ENCODE measurements at regions not wholly inside any gene's neighbourhood (a gene's known extent, or its start where the extent isn't known, plus 50 kb on each side); places are given as distances from the start of the nearest gene placed in this dataset.
"Not testable (repeated sequence)": the region's sequence is repeated elsewhere in the genome, so short reads cannot be mapped to it uniquely, and the experiment has no call there.

DNA sequence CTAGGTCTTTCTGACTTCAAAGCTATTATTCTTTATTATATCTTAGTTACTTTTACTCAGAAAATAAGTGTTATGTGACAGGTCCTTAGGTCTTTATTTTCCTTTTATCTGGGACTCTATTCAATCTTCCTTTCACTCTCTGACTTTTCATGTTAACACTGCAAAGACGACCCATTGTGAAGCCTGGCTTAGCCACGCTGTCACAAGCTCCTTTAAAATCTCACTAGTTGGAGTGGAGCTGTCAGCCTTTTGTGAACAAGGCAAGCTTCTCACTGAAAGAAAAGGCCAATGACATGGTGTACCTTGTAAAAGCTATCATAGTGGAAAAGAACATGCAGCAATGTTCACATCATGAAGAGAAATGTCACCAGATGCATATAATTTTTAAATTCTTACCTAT lies 1130.7 kb upstream of the FAM98A start:
- no peaks in the 10 kb centered on the region for H3K4me1 ChIP-seq
- no peaks in the 10 kb centered on the region for H3K27me3 ChIP-seq
- no peak for DNase-seq
- no peaks in the 10 kb centered on the region for H3K36me3 ChIP-seq
- no peak overlapping the region for H3K27ac ChIP-seq
- H3K9me3 ChIP-seq = no peaks in the 10 kb centered on the region
- no peak overlapping the region for H3K4me3 ChIP-seq
- TF ChIP-seq, protein P1, sequence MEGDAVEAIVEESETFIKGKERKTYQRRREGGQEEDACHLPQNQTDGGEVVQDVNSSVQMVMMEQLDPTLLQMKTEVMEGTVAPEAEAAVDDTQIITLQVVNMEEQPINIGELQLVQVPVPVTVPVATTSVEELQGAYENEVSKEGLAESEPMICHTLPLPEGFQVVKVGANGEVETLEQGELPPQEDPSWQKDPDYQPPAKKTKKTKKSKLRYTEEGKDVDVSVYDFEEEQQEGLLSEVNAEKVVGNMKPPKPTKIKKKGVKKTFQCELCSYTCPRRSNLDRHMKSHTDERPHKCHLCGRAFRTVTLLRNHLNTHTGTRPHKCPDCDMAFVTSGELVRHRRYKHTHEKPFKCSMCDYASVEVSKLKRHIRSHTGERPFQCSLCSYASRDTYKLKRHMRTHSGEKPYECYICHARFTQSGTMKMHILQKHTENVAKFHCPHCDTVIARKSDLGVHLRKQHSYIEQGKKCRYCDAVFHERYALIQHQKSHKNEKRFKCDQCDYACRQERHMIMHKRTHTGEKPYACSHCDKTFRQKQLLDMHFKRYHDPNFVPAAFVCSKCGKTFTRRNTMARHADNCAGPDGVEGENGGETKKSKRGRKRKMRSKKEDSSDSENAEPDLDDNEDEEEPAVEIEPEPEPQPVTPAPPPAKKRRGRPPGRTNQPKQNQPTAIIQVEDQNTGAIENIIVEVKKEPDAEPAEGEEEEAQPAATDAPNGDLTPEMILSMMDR (IDR thresholded peaks at IDR 0.05) = no peak
- TF ChIP-seq POLR2A (IDR thresholded peaks at IDR 0.05) = no peak

DNA sequence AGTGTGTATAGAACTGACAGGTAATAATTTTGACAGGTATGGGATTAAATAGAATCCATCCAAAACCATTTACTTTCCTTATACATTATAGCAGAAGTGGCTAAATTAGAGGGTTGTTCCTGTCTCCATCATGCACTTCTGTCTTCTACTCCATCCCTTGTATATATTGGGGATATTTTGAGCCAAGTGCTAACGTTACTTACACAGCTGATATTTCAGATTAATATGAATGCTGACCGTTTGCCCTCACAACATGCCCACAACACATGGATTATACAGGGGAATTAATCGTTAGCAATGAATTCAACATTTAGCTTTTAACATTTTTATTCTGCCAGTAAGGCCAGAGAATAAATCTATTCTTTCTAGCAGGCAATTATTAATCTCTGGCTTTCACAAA lies 1125.0 kb upstream of the FAM98A start:
- TF ChIP-seq, protein P1 (IDR thresholded peaks at IDR 0.05) = no peak
- no peak for TF ChIP-seq POLR2A (IDR thresholded peaks at IDR 0.05)
- no peak overlapping the region for H3K27ac ChIP-seq
- H3K36me3 ChIP-seq = no peaks in the 10 kb centered on the region
- no peaks in the 10 kb centered on the region for H3K4me1 ChIP-seq
- H3K4me3 ChIP-seq = no peak overlapping the region
- no peaks in the 10 kb centered on the region for H3K27me3 ChIP-seq
- no peaks in the 10 kb centered on the region for H3K9me3 ChIP-seq
- DNase-seq = no peak

DNA sequence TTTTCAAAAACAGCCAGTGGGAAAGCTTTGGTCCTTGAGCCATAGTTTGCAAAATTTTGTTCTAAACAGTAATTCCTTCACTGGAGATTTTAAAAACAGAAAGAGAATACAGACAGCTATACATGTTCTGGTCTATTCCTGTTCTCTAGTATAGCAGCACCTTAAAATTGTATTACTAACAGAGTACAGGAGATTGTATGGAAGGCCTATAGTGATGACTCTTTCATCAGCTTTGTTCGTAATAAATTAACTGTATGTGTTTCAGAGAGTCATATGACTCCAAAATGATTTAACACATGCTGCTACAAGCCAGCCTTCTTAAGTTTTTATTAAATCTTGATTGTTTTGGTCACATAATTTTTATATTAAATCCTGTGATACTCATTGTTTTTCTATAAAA lies 1124.6 kb upstream of the FAM98A start:
- H3K4me3 ChIP-seq = no peak overlapping the region
- no peak for TF ChIP-seq POLR2A (IDR thresholded peaks at IDR 0.05)
- TF ChIP-seq, protein P1 (IDR thresholded peaks at IDR 0.05) = no peak
- no peaks in the 10 kb centered on the region for H3K36me3 ChIP-seq
- no peak overlapping the region for H3K27ac ChIP-seq
- no peak for DNase-seq
- H3K9me3 ChIP-seq = no peaks in the 10 kb centered on the region
- H3K4me1 ChIP-seq = no peaks in the 10 kb centered on the region
- no peaks in the 10 kb centered on the region for H3K27me3 ChIP-seq

DNA sequence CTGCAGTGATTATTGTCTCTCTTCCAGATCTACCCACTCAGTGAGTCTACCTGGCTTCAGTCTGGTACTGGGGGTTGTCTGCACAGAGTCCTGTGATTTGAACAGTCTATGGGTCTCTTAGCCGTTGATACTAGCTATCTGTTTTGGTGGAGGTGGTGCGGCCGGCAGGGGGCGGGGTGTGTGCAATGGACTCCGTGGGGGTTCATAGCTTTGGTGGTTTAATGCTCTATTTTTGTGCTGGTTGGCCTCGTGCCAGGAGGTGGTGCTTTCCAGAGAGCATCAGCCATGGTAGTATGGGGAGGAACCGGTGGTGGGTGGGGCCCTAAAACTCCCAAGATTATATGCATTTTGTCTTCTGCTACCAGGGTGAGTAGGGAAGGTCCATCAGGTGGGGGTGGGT lies 1120.1 kb upstream of the FAM98A start:
- no peaks in the 10 kb centered on the region for H3K4me1 ChIP-seq
- no peaks in the 10 kb centered on the region for H3K27me3 ChIP-seq
- H3K27ac ChIP-seq = no peak overlapping the region
- no peak for DNase-seq
- TF ChIP-seq, protein P1 (IDR thresholded peaks at IDR 0.05) = no peak
- no peak for TF ChIP-seq POLR2A (IDR thresholded peaks at IDR 0.05)
- no peaks in the 10 kb centered on the region for H3K9me3 ChIP-seq
- no peak overlapping the region for H3K4me3 ChIP-seq
- no peaks in the 10 kb centered on the region for H3K36me3 ChIP-seq

DNA sequence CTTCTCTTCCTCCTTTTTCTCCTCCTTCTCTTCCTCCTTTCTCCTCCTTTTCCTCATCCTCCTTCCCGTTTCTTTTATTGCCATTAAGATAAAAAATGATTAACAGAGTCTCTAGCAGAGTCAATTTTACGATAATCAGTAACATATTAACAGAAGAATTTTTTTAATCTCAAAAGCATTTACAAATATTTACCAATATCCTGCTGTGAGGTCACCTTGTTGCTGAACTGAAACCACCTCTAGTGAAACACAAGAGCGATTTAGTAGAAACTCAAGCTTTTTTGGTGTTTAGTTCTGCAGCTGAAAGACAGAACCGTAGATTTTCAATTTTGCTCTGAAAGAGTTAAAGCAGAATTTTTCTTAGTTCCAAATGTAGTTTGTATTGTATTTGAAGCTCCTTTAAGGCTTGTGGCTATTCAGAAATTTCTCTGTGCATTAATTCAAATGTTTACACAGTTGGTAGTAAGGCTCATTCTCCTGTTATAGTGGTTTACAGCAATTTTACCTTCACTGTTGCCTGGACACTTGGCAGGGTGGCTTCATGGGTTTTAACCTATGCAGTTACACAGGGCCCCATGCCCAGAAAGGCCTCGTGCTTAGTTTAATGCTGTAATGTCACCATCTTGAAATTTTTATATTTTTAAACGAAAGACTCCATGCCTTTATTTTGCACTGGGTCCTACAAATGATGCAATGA lies 1106.6 kb upstream of the FAM98A start:
- H3K4me1 ChIP-seq = no peaks in the 10 kb centered on the region
- H3K4me3 ChIP-seq = no peak overlapping the region
- no peaks in the 10 kb centered on the region for H3K9me3 ChIP-seq
- H3K36me3 ChIP-seq = no peaks in the 10 kb centered on the region
- no peak overlapping the region for H3K27ac ChIP-seq
- no peaks in the 10 kb centered on the region for H3K27me3 ChIP-seq
- no peak for DNase-seq
- no peak for TF ChIP-seq POLR2A (IDR thresholded peaks at IDR 0.05)
- TF ChIP-seq, protein P1 (IDR thresholded peaks at IDR 0.05) = no peak

DNA sequence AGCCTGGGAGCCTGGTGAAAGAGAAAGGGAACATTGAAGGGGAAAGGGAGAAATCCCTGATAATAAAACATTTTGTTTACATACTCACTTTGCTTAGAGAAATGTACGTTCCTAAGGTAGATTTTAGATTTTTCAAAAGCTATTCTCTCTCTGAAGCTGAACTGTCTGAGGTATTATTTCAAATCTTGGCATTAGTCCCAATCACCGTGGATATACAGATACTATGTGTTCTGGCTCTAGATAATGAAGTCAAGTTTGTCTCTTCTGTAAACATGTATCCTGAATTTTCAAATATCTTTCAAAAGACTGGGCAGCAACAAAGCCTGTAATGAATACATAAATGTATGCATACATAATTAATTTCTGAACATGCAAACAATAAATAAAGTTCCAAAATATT lies 1104.2 kb upstream of the FAM98A start:
- H3K27ac ChIP-seq = no peak overlapping the region
- no peaks in the 10 kb centered on the region for H3K9me3 ChIP-seq
- DNase-seq = no peak
- H3K4me1 ChIP-seq = no peaks in the 10 kb centered on the region
- H3K4me3 ChIP-seq = no peak overlapping the region
- H3K36me3 ChIP-seq = no peaks in the 10 kb centered on the region
- H3K27me3 ChIP-seq = no peaks in the 10 kb centered on the region
- TF ChIP-seq, protein P1 (IDR thresholded peaks at IDR 0.05) = no peak
- TF ChIP-seq POLR2A (IDR thresholded peaks at IDR 0.05) = no peak

DNA sequence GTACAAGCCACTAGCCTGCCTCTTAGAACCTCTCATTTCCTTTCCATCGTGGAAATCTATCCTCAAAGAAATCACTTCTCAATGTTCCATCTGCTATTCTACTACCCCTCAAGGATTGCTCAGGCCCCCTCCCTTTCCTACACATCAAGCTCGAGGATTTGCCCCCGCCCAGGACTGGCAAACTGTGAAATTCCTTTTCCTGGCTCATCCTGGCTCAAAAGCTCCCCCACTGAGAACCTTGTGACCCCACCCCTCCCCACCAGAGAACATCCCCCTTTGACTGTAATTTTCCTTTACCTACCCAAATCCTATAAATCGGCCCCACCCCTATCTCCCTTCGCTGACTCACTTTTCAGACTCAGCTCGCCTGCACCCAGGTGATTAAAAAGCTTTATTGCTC lies 1103.3 kb upstream of the FAM98A start:
- not testable (repeated sequence) for H3K9me3 ChIP-seq, H3K4me3 ChIP-seq, H3K27me3 ChIP-seq, H3K36me3 ChIP-seq, H3K27ac ChIP-seq, H3K4me1 ChIP-seq, DNase-seq

DNA sequence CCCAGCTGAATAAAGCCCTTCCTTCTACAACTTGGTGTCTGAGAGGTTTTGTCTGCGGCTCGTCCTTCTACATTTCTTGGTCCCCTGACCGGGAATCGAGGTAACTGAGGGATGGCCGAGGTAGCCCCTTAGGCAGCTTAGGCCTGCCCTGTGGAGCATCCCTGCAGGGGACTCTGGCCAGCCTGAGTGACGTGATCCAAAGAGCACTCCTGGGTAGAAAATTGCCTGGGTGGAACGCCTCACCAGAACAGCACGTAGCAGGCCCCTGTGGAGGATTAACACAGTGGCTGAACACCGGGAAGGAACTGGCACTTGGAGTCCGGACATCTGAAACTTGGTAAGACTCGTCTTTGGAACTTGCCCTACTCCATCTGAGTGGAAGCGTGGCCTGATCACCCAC lies 1078.5 kb upstream of the FAM98A start:
- not testable (repeated sequence) for H3K27me3 ChIP-seq, H3K36me3 ChIP-seq, H3K4me1 ChIP-seq, H3K4me3 ChIP-seq, DNase-seq, H3K9me3 ChIP-seq, H3K27ac ChIP-seq

DNA sequence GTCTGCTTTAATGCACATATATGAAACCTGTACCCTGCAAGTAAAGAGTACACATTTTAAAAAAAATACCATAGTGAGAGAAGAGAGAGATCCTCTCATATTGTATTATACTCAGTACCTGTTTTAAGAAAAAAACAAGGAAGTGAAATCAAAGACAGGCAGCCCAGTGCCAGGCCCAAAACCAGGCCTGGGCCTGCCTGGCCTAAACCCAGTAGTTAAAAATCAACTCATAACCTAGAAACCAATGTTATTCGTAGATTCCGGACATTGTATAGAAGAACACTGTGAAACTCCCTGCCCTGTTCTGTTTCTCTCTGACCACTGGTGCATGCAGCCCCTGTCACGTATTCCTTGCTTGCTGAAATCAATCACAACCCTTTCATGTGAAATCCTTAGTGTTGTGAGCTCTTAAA lies 1078.0 kb upstream of the FAM98A start:
- not testable (repeated sequence) for H3K27me3 ChIP-seq, H3K9me3 ChIP-seq, H3K4me3 ChIP-seq, H3K36me3 ChIP-seq, DNase-seq, H3K27ac ChIP-seq, H3K4me1 ChIP-seq
